Neural cell (in vitro differentiated cells): ENCODE measurements at regions not wholly inside any gene's neighbourhood (a gene's known extent, or its start where the extent isn't known, plus 50 kb on each side); places are given as distances from the start of the nearest gene placed in this dataset.

ENCODE experiments used
- CTCF ChIP-seq: fragments of 450-650 bp; IDR thresholded peaks from 2 replicates; pipeline ENCODE4 v1.5.1; 2014; ENCODE audit warnings: antibody characterized with exemption, mild to moderate bottlenecking, moderate library complexity; ENCODE audit not compliant: poor library complexity, severe bottlenecking
- EP300 ChIP-seq: fragments of 450-650 bp; conservative IDR thresholded peaks from 2 replicates; pipeline ENCODE4 v1.6.1; 2014; ENCODE audit warnings: antibody characterized with exemption, mild to moderate bottlenecking, moderate library complexity; ENCODE audit not compliant: poor library complexity, severe bottlenecking
- REST ChIP-seq: IDR thresholded peaks from 2 replicates; pipeline ENCODE4 v1.6.1; 2012; ENCODE audit warnings: borderline replicate concordance
- TAF1 ChIP-seq: IDR thresholded peaks from 2 replicates; pipeline ENCODE4 v1.6.1; 2012; ENCODE audit warnings: low read depth

GRCh38 chr1:191953526-191953925 is 204.7 kb upstream of the RGS18 start:
- no peak for TF ChIP-seq CTCF
- no peak for TF ChIP-seq EP300
- TF ChIP-seq TAF1 = no peak
- TF ChIP-seq REST = no peak
